GM12878 (cell line): ENCODE measurements at regions not wholly inside any gene's neighbourhood (a gene's known extent, or its start where the extent isn't known, plus 50 kb on each side); places are given as distances from the start of the nearest gene placed in this dataset.

Source experiments
- CTCF ChIP-seq, 3 experiments: IDR thresholded peaks in 2 of 3; conservative IDR thresholded peaks in 1 of 3; 2 replicates each; pipeline ENCODE4 v1.5.1; 2011; ENCODE audit warnings: low read depth in 3 of 3, low read length in 3 of 3, mild to moderate bottlenecking in 3 of 3, control low read depth in 2 of 3, moderate library complexity in 2 of 3, inconsistent platforms in 1 of 3, mixed read lengths in 1 of 3; ENCODE audit not compliant: control insufficient read depth in 2 of 3, insufficient read depth in 1 of 3; ENCODE audit errors: extremely low read depth in 1 of 3
- EP300 ChIP-seq, 2 experiments: fragments of 150-350 bp in 1 of 2; IDR thresholded peaks; 2 replicates each; pipeline ENCODE4 v1.6.1; 2011 to 2012; ENCODE audit warnings: low read depth in 2 of 2, low read length in 2 of 2, borderline replicate concordance in 1 of 2, improper control_type of control experiment in 1 of 2, inconsistent platforms in 1 of 2; ENCODE audit not compliant: control insufficient read depth in 1 of 2
- HDAC2 ChIP-seq: fragments of 200-600 bp; sonication (generic); IDR thresholded peaks from 2 replicates; pipeline ENCODE4 v1.6.1; 2017
- JUND ChIP-seq: IDR thresholded peaks from 2 replicates; pipeline ENCODE4 v1.6.1; 2012; ENCODE audit warnings: low read depth, mild to moderate bottlenecking, low read length, improper control_type of control experiment, moderate library complexity
- MAX ChIP-seq: IDR thresholded peaks from 2 replicates; pipeline ENCODE4 v1.6.1; 2012; ENCODE audit warnings: low read depth, low read length, improper control_type of control experiment
- NR2C1 ChIP-seq: fragments of 450-650 bp; IDR thresholded peaks from 2 replicates; pipeline ENCODE4 v1.6.1; 2017; ENCODE audit warnings: antibody characterized with exemption, mild to moderate bottlenecking, moderate library complexity
- POLR2AphosphoS2 ChIP-seq: IDR thresholded peaks from 2 replicates; pipeline ENCODE4 v1.6.1; 2011; ENCODE audit warnings: low read depth, mild to moderate bottlenecking, low read length, improper control_type of control experiment, moderate library complexity
- RELA ChIP-seq: fragments of 450-650 bp; IDR thresholded peaks from 2 replicates; pipeline ENCODE4 v1.8.0; 2014; ENCODE audit warnings: borderline replicate concordance; ENCODE audit not compliant: partially characterized antibody
- SP1 ChIP-seq: IDR thresholded peaks from one replicate; pipeline ENCODE4 v1.6.1; 2011; ENCODE audit warnings: low read depth, low read length
- ZBTB33 ChIP-seq: fragments of 450-650 bp; IDR thresholded peaks from 2 replicates; pipeline ENCODE4 v1.6.1; 2017; ENCODE audit warnings: mild to moderate bottlenecking
- ZZZ3 ChIP-seq: IDR thresholded peaks from 2 replicates; pipeline ENCODE4 v1.6.1; 2011; ENCODE audit warnings: low read depth; ENCODE audit not compliant: control insufficient read depth, insufficient read length

- no peak for TF ChIP-seq RELA
- TF ChIP-seq ZZZ3: no peak
- no peak for TF ChIP-seq ZBTB33
- TF ChIP-seq MAX: no peak
- no peak for TF ChIP-seq JUND
- TF ChIP-seq CTCF (IDR thresholded peaks at IDR 0.05 in 2 of 3, conservative IDR thresholded peaks at IDR 0.05 in 1 of 3; ENCODE audit: control insufficient read depth in 2 of 3, extremely low read depth in 1 of 3, insufficient read depth in 1 of 3, low read depth in 3 of 3, low read length in 3 of 3): no peak
- TF ChIP-seq SP1: no peak
- no peak for TF ChIP-seq POLR2AphosphoS2
- TF ChIP-seq EP300 (IDR thresholded peaks at IDR 0.05; ENCODE audit: borderline replicate concordance in 1 of 2, control insufficient read depth in 1 of 2, low read depth in 2 of 2, low read length in 2 of 2): no peak
- no peak for TF ChIP-seq NR2C1
- no peak for TF ChIP-seq HDAC2
These were observed 124.8 kb upstream of the CHRM3 start for GRCh38 chr1:239261521-239261920.
